GM12891 (cell line): ENCODE measurements at regions not wholly inside any gene's neighbourhood (a gene's known extent, or its start where the extent isn't known, plus 50 kb on each side); places are given as distances from the start of the nearest gene placed in this dataset.

Experiments used
- POLR2A ChIP-seq: IDR thresholded peaks from 2 replicates; pipeline ENCODE4 v1.6.1; 2011; ENCODE audit warnings: low read depth, low read length, control low read depth
- POLR2AphosphoS5 ChIP-seq: IDR thresholded peaks from 2 replicates; pipeline ENCODE4 v1.6.1; 2011; ENCODE audit warnings: low read depth, low read length, control low read depth
- SPI1 ChIP-seq: IDR thresholded peaks from 2 replicates; pipeline ENCODE4 v1.6.1; 2011; ENCODE audit warnings: low read depth, low read length, control low read depth
- TAF1 ChIP-seq: IDR thresholded peaks from 2 replicates; pipeline ENCODE4 v1.6.1; 2011; ENCODE audit warnings: low read depth, low read length, control low read depth

DNA sequence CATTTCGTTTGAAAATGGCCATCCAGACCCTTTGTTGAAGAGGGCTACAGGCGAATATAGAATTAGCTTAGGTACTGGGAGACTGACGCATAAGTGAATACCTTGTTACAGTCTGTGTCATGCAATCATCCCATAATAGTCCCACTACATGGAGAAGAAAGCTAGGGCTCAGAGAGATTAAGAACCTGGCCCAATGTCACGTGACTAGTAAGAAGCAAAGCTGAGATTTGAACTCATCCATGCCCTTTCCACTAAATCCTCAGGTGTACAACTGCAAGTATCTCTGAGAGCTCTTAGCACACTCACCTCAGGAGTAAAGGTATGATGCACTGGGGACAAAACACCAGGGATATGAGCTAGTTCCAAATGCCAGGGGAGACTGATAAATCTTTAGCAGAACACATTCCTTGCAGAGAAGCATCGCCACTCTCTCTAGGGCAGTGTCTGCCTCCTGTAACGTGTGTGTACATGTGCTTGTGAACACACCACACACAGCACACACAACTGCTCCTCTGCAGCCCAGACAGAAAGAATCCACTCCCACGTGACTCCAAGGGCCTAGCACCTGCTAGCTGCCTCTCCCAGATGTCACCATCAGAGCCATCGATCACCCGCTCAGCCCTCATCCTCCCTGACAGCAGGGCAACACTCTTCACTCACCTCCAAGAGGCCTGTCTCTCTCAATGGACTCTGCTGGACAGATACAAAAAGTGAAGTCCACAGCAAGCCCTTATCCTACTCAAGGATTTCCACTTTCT lies 402.8 kb downstream of the NXPE2 start:
- TF ChIP-seq POLR2AphosphoS5 (no peak), TAF1 (no peak), POLR2A (no peak), SPI1 (no peak)
